Right atrium auricular region (tissue), 2 donors: ENCODE measurements at regions not wholly inside any gene's neighbourhood (a gene's known extent, or its start where the extent isn't known, plus 50 kb on each side); places are given as distances from the start of the nearest gene placed in this dataset.

ENCODE experiments used
- DNase-seq: peaks from one replicate; pipeline ENCODE4 v3.0.0-alpha.2; 2019; ENCODE audit warnings: low spot score
- H3K27ac ChIP-seq, 2 donors: fragments of 200-600 bp; sonication (generic); 1 replicate in 1 of 2; 2 replicates in 1 of 2; pipeline ENCODE4 v1.5.1; 2016 to 2019
- H3K27me3 ChIP-seq, 2 donors: fragments of 200-600 bp; sonication (generic); one replicate each; pipeline versions ENCODE4 v1.5.1 to v1.6.0; 2017 to 2019
- H3K36me3 ChIP-seq: fragments of 200-600 bp; sonication (generic); one replicate; pipeline ENCODE4 v1.5.1; 2016
- H3K4me1 ChIP-seq, 2 donors: fragments of 200-600 bp; sonication (generic); one replicate each; pipeline versions ENCODE4 v1.5.1 to v1.6.0; 2017 to 2019
- H3K4me3 ChIP-seq, 2 donors: fragments of 200-600 bp; sonication (generic); 1 replicate in 1 of 2; 2 replicates in 1 of 2; pipeline ENCODE4 v1.5.1; 2017 to 2019; ENCODE audit warnings: mild to moderate bottlenecking in 1 of 2, moderate library complexity in 1 of 2
- H3K9me3 ChIP-seq, 2 donors: fragments of 200-600 bp; sonication (generic); one replicate each; pipeline ENCODE4 v1.5.1; 2019
- CTCF ChIP-seq, 2 donors: fragments of 200-600 bp; sonication (generic); IDR thresholded peaks; one replicate each; pipeline ENCODE4 v1.5.1; 2019; ENCODE audit warnings: antibody characterized with exemption in 2 of 2

- DNase-seq, result no peak
- TF ChIP-seq CTCF (IDR thresholded peaks at IDR 0.05), result no peak
- H3K4me3 ChIP-seq, result no peak overlapping the region
- H3K9me3 ChIP-seq, result no peaks in the 10 kb centered on the region
- H3K4me1 ChIP-seq, result peaks cover 0 to 4% of the 10 kb centered on the region in 2 donors
- H3K27ac ChIP-seq, result no peak overlapping the region
- no peaks in the 10 kb centered on the region for H3K36me3 ChIP-seq
- H3K27me3 ChIP-seq, result no peaks in the 10 kb centered on the region
Observed at GRCh38 chr14:50052517-50052916, 63.9 kb downstream of the VCPKMT start.

GRCh38 chr14:50053935-50054334 lies 62.4 kb downstream of the VCPKMT start:
- H3K4me1 ChIP-seq, result no peaks in the 10 kb centered on the region
- DNase-seq, result no peak
- H3K27me3 ChIP-seq, result no peaks in the 10 kb centered on the region
- no peak for TF ChIP-seq CTCF (IDR thresholded peaks at IDR 0.05)
- H3K9me3 ChIP-seq, result no peaks in the 10 kb centered on the region
- H3K27ac ChIP-seq, result no peak overlapping the region
- H3K36me3 ChIP-seq, result no peaks in the 10 kb centered on the region
- no peak overlapping the region for H3K4me3 ChIP-seq

- DNase-seq, result no peak
- no peak for TF ChIP-seq CTCF (IDR thresholded peaks at IDR 0.05)
Observed at GRCh38 chr14:50055461-50056228, 60.7 kb downstream of the VCPKMT start.

GRCh38 chr14:50056435-50056834 lies 59.9 kb downstream of the VCPKMT start:
- H3K27me3 ChIP-seq, result no peaks in the 10 kb centered on the region
- H3K9me3 ChIP-seq, result no peaks in the 10 kb centered on the region
- TF ChIP-seq CTCF (IDR thresholded peaks at IDR 0.05), result no peak
- peaks cover 0 to 15% of the 10 kb centered on the region in 2 donors for H3K4me1 ChIP-seq
- DNase-seq, result no peak
- no peak overlapping the region for H3K4me3 ChIP-seq
- no peaks in the 10 kb centered on the region for H3K36me3 ChIP-seq
- H3K27ac ChIP-seq, result no peak overlapping the region

More at GRCh38 chr14:50055461-50056228, 60.7 kb downstream of the VCPKMT start:
- no peak overlapping the region for H3K4me3 ChIP-seq
- no peaks in the 10 kb centered on the region for H3K36me3 ChIP-seq
- H3K27me3 ChIP-seq, result no peaks in the 10 kb centered on the region
- peaks cover 0 to 8% of the 10 kb centered on the region in 2 donors for H3K4me1 ChIP-seq
- no peaks in the 10 kb centered on the region for H3K9me3 ChIP-seq
- no peak overlapping the region for H3K27ac ChIP-seq

- TF ChIP-seq CTCF (IDR thresholded peaks at IDR 0.05), result no peak
- H3K27ac ChIP-seq, result no peak overlapping the region
- no peaks in the 10 kb centered on the region for H3K36me3 ChIP-seq
- no peak for DNase-seq
- peaks cover 0 to 24% of the 10 kb centered on the region in 2 donors for H3K4me1 ChIP-seq
- H3K4me3 ChIP-seq, result no peak overlapping the region
- H3K27me3 ChIP-seq, result no peaks in the 10 kb centered on the region
- no peaks in the 10 kb centered on the region for H3K9me3 ChIP-seq
Observed at GRCh38 chr14:50057331-50057730, 59.0 kb downstream of the VCPKMT start.

GRCh38 chr14:50058113-50058512 lies 58.3 kb downstream of the VCPKMT start:
- DNase-seq, result no peak
- Histone ChIP-seq H3K27ac (no peak overlapping the region), H3K27me3 (no peaks in the 10 kb centered on the region), H3K4me1 (peaks cover 0 to 26% of the 10 kb centered on the region in 2 donors), H3K36me3 (no peaks in the 10 kb centered on the region), H3K4me3 (no peak overlapping the region), H3K9me3 (no peaks in the 10 kb centered on the region)
- TF ChIP-seq CTCF (IDR thresholded peaks at IDR 0.05), result no peak
